Thoracic aorta (tissue), 2 donors: ENCODE measurements at regions not wholly inside any gene's neighbourhood (a gene's known extent, or its start where the extent isn't known, plus 50 kb on each side); places are given as distances from the start of the nearest gene placed in this dataset.

ENCODE experiments used
- ATAC-seq: fragments of 150-250 bp; one replicate; pipeline ENCODE4 v1.8.0; 2017; ENCODE audit warnings: low read depth; ENCODE audit not compliant: insufficient number of reproducible peaks, low FRiP score
- DNase-seq: peaks from one replicate; pipeline ENCODE4 v3.0.0-alpha.2; 2020; ENCODE audit warnings: low spot score
- H3K27ac ChIP-seq, 2 donors: fragments of 200-600 bp; sonication (generic); 1 replicate in 1 of 2; 2 replicates in 1 of 2; pipeline ENCODE4 v1.5.1; 2016; ENCODE audit warnings: mild to moderate bottlenecking in 2 of 2, moderate library complexity in 2 of 2
- H3K27me3 ChIP-seq: fragments of 200-600 bp; sonication (generic); replicated peaks from 2 replicates; pipeline ENCODE4 v1.6.0; 2016; ENCODE audit warnings: mild to moderate bottlenecking; ENCODE audit not compliant: insufficient read depth
- H3K36me3 ChIP-seq: fragments of 200-600 bp; sonication (generic); one replicate; pipeline ENCODE4 v1.5.1; 2016
- H3K4me1 ChIP-seq, 2 donors: fragments of 200-600 bp; sonication (generic); 1 replicate in 1 of 2; 2 replicates in 1 of 2; pipeline versions ENCODE4 v1.5.1 to v1.6.0; 2016; ENCODE audit warnings: low read depth in 2 of 2, mild to moderate bottlenecking in 1 of 2; ENCODE audit not compliant: control insufficient read depth in 1 of 2
- H3K4me3 ChIP-seq: fragments of 200-600 bp; sonication (generic); 2 replicates; pipeline ENCODE4 v1.5.1; 2016; ENCODE audit warnings: mild to moderate bottlenecking
- H3K9me3 ChIP-seq: fragments of 200-600 bp; sonication (generic); 2 replicates; pipeline ENCODE4 v1.5.1; 2016
- TF ChIP-seq, protein P1 (sequence below): fragments of 200-600 bp; sonication (generic); IDR thresholded peaks from one replicate; pipeline ENCODE4 v1.5.1; 2019; ENCODE audit warnings: antibody characterized with exemption

- ATAC-seq: no peak
- Histone ChIP-seq H3K27me3 (no peaks in the 10 kb centered on the region), H3K27ac (no peak overlapping the region), H3K9me3 (no peaks in the 10 kb centered on the region), H3K4me3 (no peak overlapping the region), H3K36me3 (no peaks in the 10 kb centered on the region), H3K4me1 (no peaks in the 10 kb centered on the region)
- TF ChIP-seq, protein P1, sequence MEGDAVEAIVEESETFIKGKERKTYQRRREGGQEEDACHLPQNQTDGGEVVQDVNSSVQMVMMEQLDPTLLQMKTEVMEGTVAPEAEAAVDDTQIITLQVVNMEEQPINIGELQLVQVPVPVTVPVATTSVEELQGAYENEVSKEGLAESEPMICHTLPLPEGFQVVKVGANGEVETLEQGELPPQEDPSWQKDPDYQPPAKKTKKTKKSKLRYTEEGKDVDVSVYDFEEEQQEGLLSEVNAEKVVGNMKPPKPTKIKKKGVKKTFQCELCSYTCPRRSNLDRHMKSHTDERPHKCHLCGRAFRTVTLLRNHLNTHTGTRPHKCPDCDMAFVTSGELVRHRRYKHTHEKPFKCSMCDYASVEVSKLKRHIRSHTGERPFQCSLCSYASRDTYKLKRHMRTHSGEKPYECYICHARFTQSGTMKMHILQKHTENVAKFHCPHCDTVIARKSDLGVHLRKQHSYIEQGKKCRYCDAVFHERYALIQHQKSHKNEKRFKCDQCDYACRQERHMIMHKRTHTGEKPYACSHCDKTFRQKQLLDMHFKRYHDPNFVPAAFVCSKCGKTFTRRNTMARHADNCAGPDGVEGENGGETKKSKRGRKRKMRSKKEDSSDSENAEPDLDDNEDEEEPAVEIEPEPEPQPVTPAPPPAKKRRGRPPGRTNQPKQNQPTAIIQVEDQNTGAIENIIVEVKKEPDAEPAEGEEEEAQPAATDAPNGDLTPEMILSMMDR: no peak
- no peak for DNase-seq
These were observed 112.6 kb upstream of the SLC24A3 start for GRCh38 chr20:19099596-19100545.

- H3K27me3 ChIP-seq: no peaks in the 10 kb centered on the region
- DNase-seq: no peak
- no peaks in the 10 kb centered on the region for H3K9me3 ChIP-seq
- no peak overlapping the region for H3K4me3 ChIP-seq
- no peaks in the 10 kb centered on the region for H3K4me1 ChIP-seq
- no peak for ATAC-seq
- H3K36me3 ChIP-seq: no peaks in the 10 kb centered on the region
- TF ChIP-seq, protein P1: no peak
- H3K27ac ChIP-seq: no peak overlapping the region
These were observed 111.5 kb upstream of the SLC24A3 start for GRCh38 chr20:19100975-19101374.

DNA sequence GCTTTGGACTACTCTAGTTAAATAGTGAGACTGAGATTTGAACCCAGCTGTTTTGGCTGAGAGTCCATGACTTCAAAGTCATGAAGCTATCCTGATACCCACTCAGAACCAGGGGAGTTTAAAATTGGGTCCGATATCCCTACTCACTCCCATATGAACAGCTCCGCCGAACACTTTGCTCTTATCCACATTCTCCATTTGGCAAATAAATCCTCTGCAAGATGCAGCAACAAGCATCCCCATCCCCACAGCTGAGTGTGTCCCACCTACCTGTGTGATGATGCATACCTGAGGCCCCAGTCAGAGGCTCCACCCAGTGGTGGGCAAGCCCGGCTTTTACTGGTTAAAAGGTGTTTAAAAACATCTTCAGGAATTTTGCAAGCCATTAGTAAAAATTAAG lies 108.3 kb upstream of the SLC24A3 start:
- DNase-seq: no peak
- H3K27me3 ChIP-seq: no peaks in the 10 kb centered on the region
- H3K4me1 ChIP-seq: no peaks in the 10 kb centered on the region
- ATAC-seq: no peak
- H3K27ac ChIP-seq: no peak overlapping the region
- H3K4me3 ChIP-seq: no peak overlapping the region
- no peaks in the 10 kb centered on the region for H3K36me3 ChIP-seq
- TF ChIP-seq, protein P1: no peak
- H3K9me3 ChIP-seq: no peaks in the 10 kb centered on the region

DNA sequence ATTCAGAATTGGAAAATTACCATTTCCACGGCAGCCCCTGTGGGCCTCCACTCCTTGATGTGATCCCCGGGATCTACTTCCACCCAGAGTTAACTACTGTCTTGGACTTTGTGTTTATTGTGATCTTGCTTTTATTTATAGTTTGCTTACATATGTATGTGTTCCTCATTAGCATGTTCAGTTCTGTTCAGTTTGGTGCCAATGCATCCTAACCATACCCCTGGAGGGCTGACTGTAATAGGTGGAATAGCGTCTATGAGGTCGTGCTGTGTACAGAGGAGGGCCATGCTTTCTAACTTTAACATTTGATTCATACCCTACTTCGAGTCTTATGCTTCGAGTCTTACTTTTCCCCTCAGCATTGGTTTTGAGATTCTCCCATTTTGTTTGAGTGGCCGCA lies 104.3 kb upstream of the SLC24A3 start:
- Histone ChIP-seq H3K4me3 (no peak overlapping the region), H3K27me3 (no peaks in the 10 kb centered on the region), H3K27ac (no peak overlapping the region), H3K36me3 (no peaks in the 10 kb centered on the region), H3K4me1 (no peaks in the 10 kb centered on the region), H3K9me3 (no peaks in the 10 kb centered on the region)
- ATAC-seq: no peak
- TF ChIP-seq, protein P1: no peak
- no peak for DNase-seq

DNA sequence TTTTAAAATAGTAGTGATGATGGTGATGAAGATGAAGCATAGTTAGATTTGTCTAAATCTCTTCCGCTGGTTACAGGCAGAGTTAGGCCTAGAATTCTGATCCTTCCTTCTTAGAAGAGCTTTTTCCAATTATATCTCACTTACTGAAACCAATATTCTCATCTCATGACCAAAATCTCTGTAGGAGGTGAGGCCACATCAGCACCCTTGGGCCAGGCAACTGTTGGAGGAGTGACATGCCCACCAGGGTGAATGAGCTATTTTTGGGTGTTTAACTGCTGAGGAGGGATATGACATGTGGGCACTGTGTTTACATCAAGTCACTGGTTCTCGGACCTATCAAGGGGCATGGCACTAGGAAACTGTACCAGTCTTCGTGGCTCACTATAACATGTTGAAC lies 102.2 kb upstream of the SLC24A3 start:
- H3K4me3 ChIP-seq: no peak overlapping the region
- no peaks in the 10 kb centered on the region for H3K4me1 ChIP-seq
- H3K27ac ChIP-seq: no peak overlapping the region
- H3K27me3 ChIP-seq: no peaks in the 10 kb centered on the region
- H3K9me3 ChIP-seq: no peaks in the 10 kb centered on the region
- TF ChIP-seq, protein P1: no peak
- ATAC-seq: no peak
- DNase-seq: no peak
- no peaks in the 10 kb centered on the region for H3K36me3 ChIP-seq
